ENCODE measurements at regions not wholly inside any gene's neighbourhood (a gene's known extent, or its start where the extent isn't known, plus 50 kb on each side); places are given as distances from the start of the nearest gene placed in this dataset.

DNA sequence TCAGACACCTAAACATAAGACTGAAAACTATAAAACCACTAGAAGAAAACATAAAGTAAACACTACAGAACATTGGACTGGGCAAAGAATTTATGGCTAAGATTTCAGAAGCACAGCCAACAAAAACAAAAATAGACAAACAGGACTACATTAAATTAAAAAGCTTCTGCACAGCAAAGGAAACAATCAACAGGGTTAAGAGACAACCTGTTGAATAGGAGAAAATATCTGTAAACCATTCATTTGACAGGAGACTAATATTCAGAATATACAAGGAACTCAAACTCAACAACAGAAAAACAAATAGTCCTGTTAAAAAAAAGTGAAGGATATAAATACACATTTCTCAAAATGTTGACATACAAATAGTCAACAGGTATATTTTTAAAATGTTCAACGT is 106.7 kb upstream of the FANCL start:
- TF ChIP-seq EP300 (IDR thresholded peaks at IDR 0.05) (no peak), POLR2A (IDR thresholded peaks at IDR 0.05) (no peak)
- TF ChIP-seq, protein P1, sequence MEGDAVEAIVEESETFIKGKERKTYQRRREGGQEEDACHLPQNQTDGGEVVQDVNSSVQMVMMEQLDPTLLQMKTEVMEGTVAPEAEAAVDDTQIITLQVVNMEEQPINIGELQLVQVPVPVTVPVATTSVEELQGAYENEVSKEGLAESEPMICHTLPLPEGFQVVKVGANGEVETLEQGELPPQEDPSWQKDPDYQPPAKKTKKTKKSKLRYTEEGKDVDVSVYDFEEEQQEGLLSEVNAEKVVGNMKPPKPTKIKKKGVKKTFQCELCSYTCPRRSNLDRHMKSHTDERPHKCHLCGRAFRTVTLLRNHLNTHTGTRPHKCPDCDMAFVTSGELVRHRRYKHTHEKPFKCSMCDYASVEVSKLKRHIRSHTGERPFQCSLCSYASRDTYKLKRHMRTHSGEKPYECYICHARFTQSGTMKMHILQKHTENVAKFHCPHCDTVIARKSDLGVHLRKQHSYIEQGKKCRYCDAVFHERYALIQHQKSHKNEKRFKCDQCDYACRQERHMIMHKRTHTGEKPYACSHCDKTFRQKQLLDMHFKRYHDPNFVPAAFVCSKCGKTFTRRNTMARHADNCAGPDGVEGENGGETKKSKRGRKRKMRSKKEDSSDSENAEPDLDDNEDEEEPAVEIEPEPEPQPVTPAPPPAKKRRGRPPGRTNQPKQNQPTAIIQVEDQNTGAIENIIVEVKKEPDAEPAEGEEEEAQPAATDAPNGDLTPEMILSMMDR (IDR thresholded peaks at IDR 0.05): no peak
